OCI-LY3 (cell line): ENCODE measurements at regions not wholly inside any gene's neighbourhood (a gene's known extent, or its start where the extent isn't known, plus 50 kb on each side); places are given as distances from the start of the nearest gene placed in this dataset.
A peak's percentile ranks its signal among the peaks of the same experiment; 100 is the strongest.

Experiments
- H2AFZ ChIP-seq: fragments of 200-600, 300-600 bp; shearing (Covaris generic); 2 replicates; pipeline ENCODE4 v1.6.0; 2014; ENCODE audit warnings: antibody characterized with exemption, low read depth, low read length
- H3K27ac ChIP-seq: fragments of 200-600, 300-600 bp; sonication (generic); 2 replicates; pipeline ENCODE4 v1.5.1; 2014; ENCODE audit warnings: mild to moderate bottlenecking, low read length, moderate library complexity, mixed read lengths
- H3K27me3 ChIP-seq: fragments of 200-600, 300-600 bp; sonication (generic); 2 replicates; pipeline ENCODE4 v1.6.1; 2014; ENCODE audit warnings: low read depth, low read length, mixed read lengths
- H3K36me3 ChIP-seq: fragments of 200-600, 300-600 bp; sonication (generic); replicated peaks from 2 replicates; pipeline ENCODE3; 2014; ENCODE audit warnings: low read depth, low read length, mixed read lengths
- H3K4me1 ChIP-seq: fragments of 300-600, 200-600 bp; sonication (generic); 2 replicates; pipeline ENCODE4 v1.6.1; 2014; ENCODE audit warnings: low read length, mixed read lengths
- H3K4me2 ChIP-seq: fragments of 200-600, 300-600 bp; sonication (generic); 2 replicates; pipeline ENCODE4 v1.6.1; 2014; ENCODE audit warnings: low read length, mixed read lengths
- H3K4me3 ChIP-seq: fragments of 300-600, 200-600 bp; sonication (generic); 2 replicates; pipeline ENCODE4 v1.5.1; 2014; ENCODE audit warnings: antibody characterized with exemption, mild to moderate bottlenecking, low read length, moderate library complexity
- H3K79me2 ChIP-seq: fragments of 300-600, 200-600 bp; shearing (Covaris generic); 2 replicates; pipeline ENCODE4 v1.6.1; 2014; ENCODE audit warnings: mild to moderate bottlenecking, low read length, mixed read lengths
- H3K9ac ChIP-seq: fragments of 300-600, 200-600 bp; shearing (Covaris generic); 2 replicates; pipeline ENCODE4 v1.6.0; 2014; ENCODE audit warnings: mild to moderate bottlenecking, low read length, moderate library complexity
- H3K9me3 ChIP-seq: fragments of 200-600, 300-600 bp; shearing (Covaris generic); 2 replicates; pipeline ENCODE4 v1.6.1; 2014; ENCODE audit warnings: low read length, mixed read lengths; ENCODE audit not compliant: insufficient read depth
- H4K20me1 ChIP-seq: fragments of 200-600, 300-600 bp; sonication (generic); 2 replicates; pipeline ENCODE4 v1.6.1; 2016; ENCODE audit warnings: low read length, mixed read lengths; ENCODE audit not compliant: insufficient read depth
- EZH2phosphoT487 ChIP-seq: fragments of 200-600 bp; shearing (Covaris generic); IDR thresholded peaks from 2 replicates; pipeline ENCODE4 v1.6.1; 2018; ENCODE audit warnings: antibody characterized with exemption, mixed run types, low read depth
- TF ChIP-seq, protein P1 (sequence below): fragments of 200-600, 300-600 bp; sonication (generic); IDR thresholded peaks from 2 replicates; pipeline ENCODE4 v1.5.1; 2014; ENCODE audit warnings: antibody characterized with exemption, low read length, low read depth

DNA sequence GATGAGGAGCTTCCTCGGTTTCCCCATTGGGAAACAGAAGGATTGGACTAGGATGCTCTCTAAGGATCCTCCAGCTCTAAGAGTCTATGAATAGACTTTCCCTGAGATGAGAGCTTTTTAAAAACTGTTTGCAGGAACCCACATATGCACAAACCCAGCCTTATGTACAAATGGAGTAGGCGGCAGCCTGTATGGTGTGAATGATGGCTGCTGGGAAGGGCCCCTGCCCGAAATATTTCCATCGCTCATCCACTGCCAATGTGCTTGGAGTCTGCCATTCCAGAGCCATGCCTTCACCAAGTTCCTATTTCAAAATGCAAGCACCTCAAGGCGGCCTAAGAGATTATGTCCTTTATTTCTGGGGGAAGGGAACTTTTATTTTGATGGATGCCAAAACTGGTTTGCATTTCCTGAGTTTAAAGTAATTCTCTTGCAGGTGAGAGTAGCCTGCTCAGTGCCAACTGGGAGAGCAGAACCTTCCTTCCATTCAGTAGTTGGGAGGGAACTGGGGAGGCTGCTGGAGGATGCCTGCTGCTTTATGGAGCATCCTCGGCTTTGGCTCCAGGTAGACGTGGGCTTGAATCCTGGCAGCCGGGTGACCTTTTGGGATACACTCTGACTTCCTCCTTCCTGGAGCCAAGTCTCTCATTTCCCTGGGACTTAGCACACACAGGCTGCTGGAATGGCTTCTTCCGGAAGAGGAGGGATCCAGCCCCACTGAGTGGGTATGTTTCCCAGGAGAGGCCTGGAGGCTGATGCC is 165.9 kb downstream of the ACTL8 start:
- H3K27ac ChIP-seq, result no peak overlapping the region
- no peak overlapping the region for H2AFZ ChIP-seq
- H3K4me3 ChIP-seq, result no peak overlapping the region
- no peaks in the 10 kb centered on the region for H3K79me2 ChIP-seq
- no peaks in the 10 kb centered on the region for H3K4me1 ChIP-seq
- no peak overlapping the region for H3K9ac ChIP-seq
- peaks cover 3% of the 10 kb centered on the region for H3K27me3 ChIP-seq
- peaks cover 2% of the 10 kb centered on the region; the same call in 1 of the 2 replicates for H4K20me1 ChIP-seq
- TF ChIP-seq, protein P1, sequence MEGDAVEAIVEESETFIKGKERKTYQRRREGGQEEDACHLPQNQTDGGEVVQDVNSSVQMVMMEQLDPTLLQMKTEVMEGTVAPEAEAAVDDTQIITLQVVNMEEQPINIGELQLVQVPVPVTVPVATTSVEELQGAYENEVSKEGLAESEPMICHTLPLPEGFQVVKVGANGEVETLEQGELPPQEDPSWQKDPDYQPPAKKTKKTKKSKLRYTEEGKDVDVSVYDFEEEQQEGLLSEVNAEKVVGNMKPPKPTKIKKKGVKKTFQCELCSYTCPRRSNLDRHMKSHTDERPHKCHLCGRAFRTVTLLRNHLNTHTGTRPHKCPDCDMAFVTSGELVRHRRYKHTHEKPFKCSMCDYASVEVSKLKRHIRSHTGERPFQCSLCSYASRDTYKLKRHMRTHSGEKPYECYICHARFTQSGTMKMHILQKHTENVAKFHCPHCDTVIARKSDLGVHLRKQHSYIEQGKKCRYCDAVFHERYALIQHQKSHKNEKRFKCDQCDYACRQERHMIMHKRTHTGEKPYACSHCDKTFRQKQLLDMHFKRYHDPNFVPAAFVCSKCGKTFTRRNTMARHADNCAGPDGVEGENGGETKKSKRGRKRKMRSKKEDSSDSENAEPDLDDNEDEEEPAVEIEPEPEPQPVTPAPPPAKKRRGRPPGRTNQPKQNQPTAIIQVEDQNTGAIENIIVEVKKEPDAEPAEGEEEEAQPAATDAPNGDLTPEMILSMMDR, result no peak
- no peak for TF ChIP-seq EZH2phosphoT487
- H3K4me2 ChIP-seq, result no peak overlapping the region
- H3K9me3 ChIP-seq, result no peaks in the 10 kb centered on the region
- H3K36me3 ChIP-seq, result no peaks in the 10 kb centered on the region

DNA sequence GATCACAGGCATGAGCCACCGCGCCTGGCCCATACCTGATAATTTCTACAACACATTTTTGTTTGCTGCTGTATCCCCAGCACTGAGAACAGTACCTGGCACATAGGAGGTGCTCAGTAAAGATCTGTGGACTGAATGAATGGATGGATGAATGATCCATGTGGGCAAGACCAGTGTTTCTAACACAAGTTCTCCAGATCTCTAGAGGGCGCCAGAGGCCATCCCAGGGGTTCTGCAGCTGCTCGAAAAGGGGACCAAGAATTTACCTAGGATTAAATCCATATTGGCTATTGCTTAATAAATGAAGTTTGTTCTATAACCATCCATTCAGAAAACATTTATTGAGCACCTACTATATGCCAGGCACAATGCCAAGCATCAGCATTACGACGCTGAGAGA is 167.7 kb downstream of the ACTL8 start:
- Histone ChIP-seq H3K9me3 (no peaks in the 10 kb centered on the region), H3K4me1 (no peaks in the 10 kb centered on the region), H3K79me2 (no peaks in the 10 kb centered on the region), H2AFZ (no peak overlapping the region), H3K36me3 (no peaks in the 10 kb centered on the region), H3K27me3 (no peaks in the 10 kb centered on the region), H3K4me3 (no peak overlapping the region), H4K20me1 (peaks cover 2% of the 10 kb centered on the region; the same call in 1 of the 2 replicates), H3K9ac (no peak overlapping the region), H3K27ac (no peak overlapping the region), H3K4me2 (no peak overlapping the region)
- TF ChIP-seq EZH2phosphoT487, result no peak
- TF ChIP-seq, protein P1, result peak; percentile 52

DNA sequence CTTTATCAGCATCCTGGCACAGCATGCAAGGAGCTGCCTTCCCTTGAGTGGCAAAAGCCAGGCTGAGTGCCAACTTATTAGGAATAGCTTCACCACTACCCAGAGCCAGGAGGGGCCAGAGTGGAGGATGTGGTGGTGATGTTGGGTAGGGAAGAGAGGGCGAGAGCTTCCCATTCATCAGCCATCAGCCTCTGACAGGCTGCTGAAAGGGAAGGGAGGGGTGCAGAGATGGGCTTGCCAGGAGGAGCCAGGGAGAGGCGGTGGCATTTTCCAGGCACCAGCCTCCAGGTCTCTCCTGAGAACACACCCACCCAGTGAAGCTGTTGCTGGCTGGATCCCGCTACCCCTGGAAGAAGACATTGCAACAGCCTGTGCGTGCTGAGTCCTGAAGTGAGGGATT is 168.5 kb downstream of the ACTL8 start:
- Histone ChIP-seq H3K36me3 (no peaks in the 10 kb centered on the region), H3K27me3 (no peaks in the 10 kb centered on the region), H3K9ac (no peak overlapping the region), H3K4me2 (no peak overlapping the region), H2AFZ (no peak overlapping the region), H3K79me2 (no peaks in the 10 kb centered on the region), H3K4me1 (no peaks in the 10 kb centered on the region), H3K9me3 (no peaks in the 10 kb centered on the region), H3K27ac (no peak overlapping the region), H3K4me3 (no peak overlapping the region), H4K20me1 (peaks cover 2% of the 10 kb centered on the region; the same call in 1 of the 2 replicates)
- TF ChIP-seq EZH2phosphoT487, result no peak
- TF ChIP-seq, protein P1, result no peak

DNA sequence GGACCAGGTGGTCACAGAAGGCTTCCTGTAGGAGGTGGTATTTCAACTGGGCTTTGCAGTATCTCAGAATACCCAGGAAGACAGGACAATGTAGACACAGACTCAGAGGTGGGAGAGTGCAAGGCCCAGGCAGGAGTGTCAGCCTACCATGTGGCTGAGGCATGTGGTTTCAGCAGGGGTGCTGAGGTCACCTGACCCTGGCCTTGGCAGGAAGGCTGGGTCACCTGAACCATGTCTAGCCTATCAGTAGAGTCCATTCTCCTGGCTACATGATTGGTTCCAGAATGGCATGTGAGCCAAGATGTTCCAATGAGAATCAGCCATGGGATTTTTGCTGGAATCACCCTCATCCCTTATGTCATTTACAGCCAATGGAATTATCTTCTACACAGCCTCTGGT is 169.4 kb downstream of the ACTL8 start:
- H3K79me2 ChIP-seq, result no peaks in the 10 kb centered on the region
- no peaks in the 10 kb centered on the region for H3K36me3 ChIP-seq
- H2AFZ ChIP-seq, result no peak overlapping the region
- no peaks in the 10 kb centered on the region for H3K4me1 ChIP-seq
- H3K4me2 ChIP-seq, result no peak overlapping the region
- no peaks in the 10 kb centered on the region for H3K9me3 ChIP-seq
- no peak overlapping the region for H3K4me3 ChIP-seq
- no peaks in the 10 kb centered on the region for H3K27me3 ChIP-seq
- H3K27ac ChIP-seq, result no peak overlapping the region
- no peak overlapping the region for H3K9ac ChIP-seq
- no peak for TF ChIP-seq EZH2phosphoT487
- TF ChIP-seq, protein P1, result no peak
- H4K20me1 ChIP-seq, result peaks cover 2% of the 10 kb centered on the region; the same call in 1 of the 2 replicates
